SK-N-SH (cell line): ENCODE measurements at regions not wholly inside any gene's neighbourhood (a gene's known extent, or its start where the extent isn't known, plus 50 kb on each side); places are given as distances from the start of the nearest gene placed in this dataset.

Source experiments
- CTCF ChIP-seq: fragments of 200-600 bp; sonication (generic); IDR thresholded peaks from 2 replicates; pipeline ENCODE4 v1.6.1; 2017; ENCODE audit warnings: antibody characterized with exemption, mild to moderate bottlenecking, moderate library complexity
- ELF1 ChIP-seq: IDR thresholded peaks from 2 replicates; pipeline ENCODE4 v1.4.0; 2012
- MXI1 ChIP-seq: IDR thresholded peaks from 2 replicates; pipeline ENCODE4 v1.6.1; 2012; ENCODE audit warnings: mild to moderate bottlenecking, low read depth, low read length, improper control_type of control experiment
- NFIC ChIP-seq: IDR thresholded peaks from 2 replicates; pipeline ENCODE4 v1.4.0; 2012; ENCODE audit warnings: borderline replicate concordance
- POLR2AphosphoS5 ChIP-seq: IDR thresholded peaks from 2 replicates; pipeline ENCODE4 v1.6.1; 2012; ENCODE audit warnings: low read depth, low read length
- TEAD4 ChIP-seq: IDR thresholded peaks from 2 replicates; pipeline ENCODE4 v1.4.0; 2012; ENCODE audit warnings: mild to moderate bottlenecking, borderline replicate concordance; ENCODE audit not compliant: insufficient read depth
- TF ChIP-seq, protein P1 (sequence below): IDR thresholded peaks from 2 replicates; pipeline ENCODE4 v1.6.1; 2012; ENCODE audit warnings: mild to moderate bottlenecking, low read depth, low read length, moderate library complexity

DNA sequence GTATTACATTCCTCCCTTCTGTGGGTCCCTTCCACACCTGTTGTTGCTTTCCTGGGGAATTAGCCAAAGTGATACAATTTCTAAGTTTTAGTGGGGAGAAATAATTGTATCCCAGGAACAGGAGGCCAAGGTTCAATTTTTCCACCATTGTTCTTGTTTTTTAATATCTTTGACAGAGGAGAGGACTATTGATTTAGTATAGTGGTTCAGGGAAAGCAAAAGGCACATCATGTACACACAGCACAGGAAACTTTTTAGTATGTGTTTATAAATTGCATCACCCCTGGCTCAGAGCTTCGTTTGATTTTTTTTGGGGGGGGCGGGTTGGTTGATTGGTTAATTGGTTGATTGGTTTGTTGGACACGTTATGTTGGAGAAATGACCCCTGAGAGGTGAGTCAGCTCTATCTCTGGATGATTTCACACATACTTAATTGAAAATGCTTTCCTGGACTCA lies 431.6 kb downstream of the PID1 start:
- TF ChIP-seq CTCF, result no peak
- TF ChIP-seq POLR2AphosphoS5, result no peak
- no peak for TF ChIP-seq TEAD4
- TF ChIP-seq, protein P1, sequence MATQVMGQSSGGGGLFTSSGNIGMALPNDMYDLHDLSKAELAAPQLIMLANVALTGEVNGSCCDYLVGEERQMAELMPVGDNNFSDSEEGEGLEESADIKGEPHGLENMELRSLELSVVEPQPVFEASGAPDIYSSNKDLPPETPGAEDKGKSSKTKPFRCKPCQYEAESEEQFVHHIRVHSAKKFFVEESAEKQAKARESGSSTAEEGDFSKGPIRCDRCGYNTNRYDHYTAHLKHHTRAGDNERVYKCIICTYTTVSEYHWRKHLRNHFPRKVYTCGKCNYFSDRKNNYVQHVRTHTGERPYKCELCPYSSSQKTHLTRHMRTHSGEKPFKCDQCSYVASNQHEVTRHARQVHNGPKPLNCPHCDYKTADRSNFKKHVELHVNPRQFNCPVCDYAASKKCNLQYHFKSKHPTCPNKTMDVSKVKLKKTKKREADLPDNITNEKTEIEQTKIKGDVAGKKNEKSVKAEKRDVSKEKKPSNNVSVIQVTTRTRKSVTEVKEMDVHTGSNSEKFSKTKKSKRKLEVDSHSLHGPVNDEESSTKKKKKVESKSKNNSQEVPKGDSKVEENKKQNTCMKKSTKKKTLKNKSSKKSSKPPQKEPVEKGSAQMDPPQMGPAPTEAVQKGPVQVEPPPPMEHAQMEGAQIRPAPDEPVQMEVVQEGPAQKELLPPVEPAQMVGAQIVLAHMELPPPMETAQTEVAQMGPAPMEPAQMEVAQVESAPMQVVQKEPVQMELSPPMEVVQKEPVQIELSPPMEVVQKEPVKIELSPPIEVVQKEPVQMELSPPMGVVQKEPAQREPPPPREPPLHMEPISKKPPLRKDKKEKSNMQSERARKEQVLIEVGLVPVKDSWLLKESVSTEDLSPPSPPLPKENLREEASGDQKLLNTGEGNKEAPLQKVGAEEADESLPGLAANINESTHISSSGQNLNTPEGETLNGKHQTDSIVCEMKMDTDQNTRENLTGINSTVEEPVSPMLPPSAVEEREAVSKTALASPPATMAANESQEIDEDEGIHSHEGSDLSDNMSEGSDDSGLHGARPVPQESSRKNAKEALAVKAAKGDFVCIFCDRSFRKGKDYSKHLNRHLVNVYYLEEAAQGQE, result no peak
- no peak for TF ChIP-seq NFIC
- no peak for TF ChIP-seq MXI1
- no peak for TF ChIP-seq ELF1
